ENCODE measurements at regions not wholly inside any gene's neighbourhood (a gene's known extent, or its start where the extent isn't known, plus 50 kb on each side); places are given as distances from the start of the nearest gene placed in this dataset.

DNA sequence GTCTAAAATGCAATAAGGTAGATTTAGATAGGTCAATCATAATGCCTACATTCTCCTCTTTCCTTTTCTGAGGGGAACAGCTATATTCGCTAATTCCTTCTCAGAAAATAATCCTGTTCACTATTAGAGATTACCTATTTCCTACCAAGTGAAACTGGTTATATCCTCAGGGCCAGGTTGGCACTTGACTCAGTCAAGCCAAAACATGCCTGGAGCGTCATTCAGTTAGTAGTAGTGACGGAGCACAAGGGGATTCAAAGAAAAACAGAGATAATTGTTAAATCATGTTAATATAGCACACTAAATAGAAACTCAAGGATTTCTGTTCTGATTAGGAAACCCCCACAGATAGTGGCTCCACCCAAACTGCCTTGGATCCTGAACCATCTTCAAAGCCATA, 515.4 kb upstream of the PTPRD start:
- TF ChIP-seq ZSCAN20 (CRISPR knock-in tag; IDR thresholded peaks at IDR 0.05) (no peak), EHMT2 (IDR thresholded peaks at IDR 0.05; ENCODE audit: low read depth) (no peak), HDAC2 (IDR thresholded peaks at IDR 0.05) (no peak), FOSL2 (IDR thresholded peaks at IDR 0.05) (no peak), FOSL2 (CRISPR knock-in tag; IDR thresholded peaks at IDR 0.05) (no peak), PHF8 (IDR thresholded peaks at IDR 0.05; ENCODE audit: borderline replicate concordance, low read depth) (no peak), POLR2A (IDR thresholded peaks at IDR 0.05; ENCODE audit: low read length) (no peak), SMC3 (IDR thresholded peaks at IDR 0.05) (no peak), NFE2L2 (conservative IDR thresholded peaks at IDR 0.05; ENCODE audit: low read length) (no peak), JUNB (IDR thresholded peaks at IDR 0.05) (no peak), SREBF2 (IDR thresholded peaks at IDR 0.05) (no peak), RNF2 (IDR thresholded peaks at IDR 0.05; ENCODE audit: borderline replicate concordance, low read depth) (no peak), ZFP36 (IDR thresholded peaks at IDR 0.05; ENCODE audit: borderline replicate concordance, partially characterized antibody) (no peak), HOXB5 (CRISPR knock-in tag; IDR thresholded peaks at IDR 0.05) (no peak), NPAS2 (CRISPR knock-in tag; IDR thresholded peaks at IDR 0.05; ENCODE audit: borderline replicate concordance) (no peak)
- TF ChIP-seq, protein P1, sequence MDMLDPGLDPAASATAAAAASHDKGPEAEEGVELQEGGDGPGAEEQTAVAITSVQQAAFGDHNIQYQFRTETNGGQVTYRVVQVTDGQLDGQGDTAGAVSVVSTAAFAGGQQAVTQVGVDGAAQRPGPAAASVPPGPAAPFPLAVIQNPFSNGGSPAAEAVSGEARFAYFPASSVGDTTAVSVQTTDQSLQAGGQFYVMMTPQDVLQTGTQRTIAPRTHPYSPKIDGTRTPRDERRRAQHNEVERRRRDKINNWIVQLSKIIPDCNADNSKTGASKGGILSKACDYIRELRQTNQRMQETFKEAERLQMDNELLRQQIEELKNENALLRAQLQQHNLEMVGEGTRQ (IDR thresholded peaks at IDR 0.05): no peak
- TF ChIP-seq, protein P2, sequence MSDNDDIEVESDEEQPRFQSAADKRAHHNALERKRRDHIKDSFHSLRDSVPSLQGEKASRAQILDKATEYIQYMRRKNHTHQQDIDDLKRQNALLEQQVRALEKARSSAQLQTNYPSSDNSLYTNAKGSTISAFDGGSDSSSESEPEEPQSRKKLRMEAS (IDR thresholded peaks at IDR 0.05): no peak
- TF ChIP-seq, protein P3, sequence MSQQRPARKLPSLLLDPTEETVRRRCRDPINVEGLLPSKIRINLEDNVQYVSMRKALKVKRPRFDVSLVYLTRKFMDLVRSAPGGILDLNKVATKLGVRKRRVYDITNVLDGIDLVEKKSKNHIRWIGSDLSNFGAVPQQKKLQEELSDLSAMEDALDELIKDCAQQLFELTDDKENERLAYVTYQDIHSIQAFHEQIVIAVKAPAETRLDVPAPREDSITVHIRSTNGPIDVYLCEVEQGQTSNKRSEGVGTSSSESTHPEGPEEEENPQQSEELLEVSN (IDR thresholded peaks at IDR 0.05; ENCODE audit: borderline replicate concordance, low read depth): no peak
- no peak for FAIRE-seq
- H3K4me2 ChIP-seq: no peak overlapping the region
- ATAC-seq: no peak
- 0% methylated on average over 3 of the region's 3 CpGs for WGBS (ENCODE audit: missing lambda C conversion rate)
- no peaks in the 10 kb centered on the region for H3K9me3 ChIP-seq
- CTCF ChIA-PET: no interaction called here
- DNase-seq (ENCODE audit: low read depth in 1 of 2, low spot score in 1 of 2): no peak
- no peak overlapping the region for H3K27ac ChIP-seq
- POLR2A ChIA-PET: no interaction called here
- H3K4me1 ChIP-seq: no peaks in the 10 kb centered on the region
- H3K4me3 ChIP-seq: no peak overlapping the region

DNA sequence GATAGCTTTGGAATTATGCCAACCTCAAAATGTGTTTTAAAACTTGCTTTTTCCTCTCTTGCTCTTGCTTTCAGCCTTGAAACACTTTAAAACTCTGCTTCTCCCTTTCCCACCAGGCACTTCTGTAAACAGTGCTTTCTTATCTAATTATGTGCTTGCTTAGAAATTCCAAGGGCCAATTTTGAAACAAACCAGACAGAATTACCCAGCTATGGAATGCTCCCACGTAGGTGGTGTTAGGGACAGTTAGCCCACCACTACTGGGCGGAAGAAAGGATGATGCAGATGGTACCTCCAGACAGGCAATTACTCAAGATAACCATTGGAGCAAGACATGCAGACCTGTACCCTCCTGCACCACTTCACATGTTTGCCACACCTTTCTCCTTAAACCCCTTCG, 523.0 kb upstream of the PTPRD start:
- Histone ChIP-seq H3K4me3 (no peak overlapping the region), H3K27ac (no peak overlapping the region), H3K4me2 (no peak overlapping the region), H3K4me1 (no peaks in the 10 kb centered on the region), H3K9me3 (no peaks in the 10 kb centered on the region)
- POLR2A ChIA-PET: no interaction called here
- ATAC-seq: no peak
- TF ChIP-seq PHF8 (IDR thresholded peaks at IDR 0.05; ENCODE audit: borderline replicate concordance, low read depth): no peak
- TF ChIP-seq RCOR1 (IDR thresholded peaks at IDR 0.05; ENCODE audit: low read depth, low read length): no peak
- TF ChIP-seq TFCP2L1 (CRISPR knock-in tag; IDR thresholded peaks at IDR 0.05): no peak
- TF ChIP-seq HOXB13 (CRISPR knock-in tag; IDR thresholded peaks at IDR 0.05; ENCODE audit: low read depth): no peak
- no peak for TF ChIP-seq JUN (IDR thresholded peaks at IDR 0.05)
- no peak for TF ChIP-seq HEYL (CRISPR knock-in tag; IDR thresholded peaks at IDR 0.05)
- TF ChIP-seq EHF (CRISPR knock-in tag; IDR thresholded peaks at IDR 0.05): no peak
- TF ChIP-seq CHD2 (IDR thresholded peaks at IDR 0.05; ENCODE audit: low read length, partially characterized antibody): no peak
- TF ChIP-seq RFX5 (IDR thresholded peaks at IDR 0.05): no peak
- TF ChIP-seq, protein P4, sequence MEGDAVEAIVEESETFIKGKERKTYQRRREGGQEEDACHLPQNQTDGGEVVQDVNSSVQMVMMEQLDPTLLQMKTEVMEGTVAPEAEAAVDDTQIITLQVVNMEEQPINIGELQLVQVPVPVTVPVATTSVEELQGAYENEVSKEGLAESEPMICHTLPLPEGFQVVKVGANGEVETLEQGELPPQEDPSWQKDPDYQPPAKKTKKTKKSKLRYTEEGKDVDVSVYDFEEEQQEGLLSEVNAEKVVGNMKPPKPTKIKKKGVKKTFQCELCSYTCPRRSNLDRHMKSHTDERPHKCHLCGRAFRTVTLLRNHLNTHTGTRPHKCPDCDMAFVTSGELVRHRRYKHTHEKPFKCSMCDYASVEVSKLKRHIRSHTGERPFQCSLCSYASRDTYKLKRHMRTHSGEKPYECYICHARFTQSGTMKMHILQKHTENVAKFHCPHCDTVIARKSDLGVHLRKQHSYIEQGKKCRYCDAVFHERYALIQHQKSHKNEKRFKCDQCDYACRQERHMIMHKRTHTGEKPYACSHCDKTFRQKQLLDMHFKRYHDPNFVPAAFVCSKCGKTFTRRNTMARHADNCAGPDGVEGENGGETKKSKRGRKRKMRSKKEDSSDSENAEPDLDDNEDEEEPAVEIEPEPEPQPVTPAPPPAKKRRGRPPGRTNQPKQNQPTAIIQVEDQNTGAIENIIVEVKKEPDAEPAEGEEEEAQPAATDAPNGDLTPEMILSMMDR (IDR thresholded peaks at IDR 0.05): no peak
- TF ChIP-seq FOSL2 (IDR thresholded peaks at IDR 0.05): no peak
- TF ChIP-seq FOSL2 (CRISPR knock-in tag; IDR thresholded peaks at IDR 0.05): no peak
- no peak for TF ChIP-seq ZNF302 (CRISPR knock-in tag; IDR thresholded peaks at IDR 0.05)
- TF ChIP-seq RAD21 (conservative IDR thresholded peaks at IDR 0.05 in 1 of 2, IDR thresholded peaks at IDR 0.05 in 1 of 2): no peak
- TF ChIP-seq FOXS1 (CRISPR knock-in tag; IDR thresholded peaks at IDR 0.05): no peak
- no peak for FAIRE-seq
- 4% methylated on average over 3 of the region's 3 CpGs for WGBS (ENCODE audit: missing lambda C conversion rate)
- DNase-seq (ENCODE audit: low read depth in 1 of 2, low spot score in 1 of 2): no peak
- CTCF ChIA-PET: no interaction called here

All from A549 (cell line).